Common myeloid progenitor, CD34-positive (primary cell): ENCODE measurements at regions not wholly inside any gene's neighbourhood (a gene's known extent, or its start where the extent isn't known, plus 50 kb on each side); places are given as distances from the start of the nearest gene placed in this dataset.

Experiments
- CTCF ChIA-PET: fragments of 350-600 bp; sonication (Branson Sonifier 250); formaldehyde crosslinking; loops from one replicate; lab custom pipeline; 2021; ENCODE audit warnings: antibody characterized with exemption; lab: Charles Lee
- POLR2A ChIA-PET: fragments of 350-600 bp; sonication (Branson Sonifier 250); formaldehyde crosslinking; loops from one replicate; lab custom pipeline; 2021; ENCODE audit warnings: antibody characterized with exemption; lab: Charles Lee
- DNase-seq, 3 donors: peaks; one replicate each; pipeline versions ENCODE4 v3.0.0 to v3.0.0-alpha.2; 2013
- H3K27ac ChIP-seq, 2 experiments: 1 replicate in 1 of 2; 2 replicates in 1 of 2; pipeline ENCODE4 v1.7.0; 2013; ENCODE audit warnings: inconsistent platforms in 2 of 2, low read length in 2 of 2, mild to moderate bottlenecking in 2 of 2, low read depth in 1 of 2, moderate library complexity in 1 of 2; ENCODE audit not compliant: severe bottlenecking in 2 of 2, insufficient read depth in 1 of 2, poor library complexity in 1 of 2
- H3K27me3 ChIP-seq, 5 experiments: replicated peaks in 2 of 5; 1 replicate in 3 of 5; 2 replicates in 2 of 5; pipeline versions ENCODE4 v1.6.1 to v1.7.0; 2013; ENCODE audit warnings: low read length in 4 of 5, mild to moderate bottlenecking in 2 of 5, moderate library complexity in 2 of 5, inconsistent platforms in 1 of 5; ENCODE audit not compliant: insufficient read depth in 5 of 5, control insufficient read depth in 4 of 5
- H3K36me3 ChIP-seq, 4 experiments: 1 replicate in 2 of 4; 2 replicates in 2 of 4; pipeline versions ENCODE4 v1.6.1 to v1.7.0; 2013; ENCODE audit warnings: low read length in 3 of 4, control low read depth in 1 of 4, mild to moderate bottlenecking in 1 of 4; ENCODE audit not compliant: control insufficient read depth in 4 of 4, insufficient read depth in 4 of 4
- H3K4me1 ChIP-seq, 4 experiments: 1 replicate in 3 of 4; 2 replicates in 1 of 4; pipeline versions ENCODE4 v1.6.1 to v1.7.1; 2013; ENCODE audit warnings: low read length in 3 of 4, mild to moderate bottlenecking in 3 of 4, control low read depth in 1 of 4, inconsistent platforms in 1 of 4, moderate library complexity in 1 of 4; ENCODE audit not compliant: control insufficient read depth in 4 of 4, insufficient read depth in 4 of 4; ENCODE audit errors: control extremely low read depth in 1 of 4
- H3K4me3 ChIP-seq, 7 experiments: 1 replicate in 4 of 7; 2 replicates in 3 of 7; pipeline versions ENCODE4 v1.5.1 to v1.7.0; 2013; ENCODE audit warnings: mild to moderate bottlenecking in 7 of 7, low read length in 6 of 7, moderate library complexity in 6 of 7, inconsistent platforms in 2 of 7, low read depth in 2 of 7, control low read depth in 1 of 7; ENCODE audit not compliant: insufficient read depth in 4 of 7, control insufficient read depth in 1 of 7; ENCODE audit errors: extremely low read depth in 1 of 7
- H3K9me3 ChIP-seq, 5 experiments: 1 replicate in 4 of 5; 2 replicates in 1 of 5; pipeline versions ENCODE4 v1.6.1 to v1.7.1; 2013; ENCODE audit warnings: low read length in 4 of 5, mild to moderate bottlenecking in 2 of 5, inconsistent platforms in 1 of 5, low read depth in 1 of 5, moderate library complexity in 1 of 5; ENCODE audit not compliant: control insufficient read depth in 4 of 5, insufficient read depth in 2 of 5; ENCODE audit errors: control extremely low read depth in 1 of 5
- WGBS: methylation state at CpG from one replicate; pipeline ENCODE4 v1.1.5; 2013; ENCODE audit not compliant: insufficient coverage; 5-methylcytosine and 5-hydroxymethylcytosine counted together

DNA sequence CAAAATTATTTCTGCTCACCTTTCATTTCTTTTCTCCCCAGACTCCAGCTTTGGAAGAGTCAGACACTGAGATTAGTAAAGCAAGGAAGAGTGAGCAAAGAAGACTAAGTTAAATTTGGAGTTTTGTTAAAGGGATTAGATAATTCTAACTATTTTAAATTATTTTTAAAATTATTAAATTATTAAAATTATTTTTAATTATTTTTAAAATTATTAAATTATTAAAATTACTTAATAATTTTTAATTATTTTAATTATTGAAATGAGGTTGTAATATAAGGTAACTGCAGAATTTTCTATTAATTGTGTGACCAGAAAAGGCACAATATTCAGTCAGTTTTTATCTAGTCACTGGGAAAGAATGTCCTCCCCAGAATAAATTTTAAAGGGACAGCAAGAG, 185.0 kb upstream of the EOMES start:
- Histone ChIP-seq H3K27ac (no peak overlapping the region), H3K4me1 (no peaks in the 10 kb centered on the region), H3K36me3 (no peaks in the 10 kb centered on the region), H3K27me3 (no peaks in the 10 kb centered on the region), H3K4me3 (no peak overlapping the region), H3K9me3 (no peaks in the 10 kb centered on the region)
- ChIA-PET CTCF (no interaction called here), POLR2A (no interaction called here)
- no peak for DNase-seq

DNA sequence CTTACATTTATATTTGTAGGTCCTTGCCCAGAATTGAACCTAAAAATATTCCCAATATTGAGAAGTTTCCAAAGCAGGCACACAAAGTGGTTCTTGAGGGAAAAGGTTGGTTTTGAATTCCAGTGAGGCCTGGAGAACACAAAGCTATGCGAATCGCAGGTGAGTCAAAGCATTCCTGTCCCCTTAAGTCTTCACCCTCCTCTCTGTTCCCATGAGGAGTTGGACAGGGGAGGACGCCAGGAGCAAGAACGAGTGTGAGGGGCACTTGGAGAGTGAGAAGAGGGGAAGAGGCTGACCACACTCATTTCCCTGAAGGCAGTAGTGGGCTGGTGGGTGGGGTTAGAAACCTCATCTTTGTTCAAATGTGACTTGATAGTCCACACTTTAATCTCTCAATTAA, 185.8 kb upstream of the EOMES start:
- CTCF ChIA-PET: no interaction called here

DNA sequence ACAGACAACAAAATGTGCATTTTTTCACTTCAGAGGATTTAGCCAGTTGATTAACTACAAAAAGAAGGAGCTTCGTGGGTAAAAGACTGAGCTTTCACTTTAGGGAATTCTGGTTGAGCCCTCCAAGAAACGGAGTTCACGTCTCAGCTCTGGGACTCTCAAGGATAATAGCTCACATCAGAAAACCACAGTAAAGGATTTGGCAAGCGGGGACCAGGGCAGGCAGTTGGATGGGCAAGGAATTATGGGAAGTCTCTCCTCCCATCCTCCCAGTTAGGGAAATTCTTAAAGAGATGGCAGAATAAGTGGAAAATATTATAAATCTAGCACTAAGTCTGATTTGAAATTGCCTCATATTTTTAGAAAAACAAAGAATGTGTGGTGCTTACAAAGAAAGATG, 188.3 kb upstream of the EOMES start:
- CTCF ChIA-PET: no interaction called here
- no peaks in the 10 kb centered on the region for H3K36me3 ChIP-seq
- H3K27me3 ChIP-seq: no peaks in the 10 kb centered on the region
- no peak overlapping the region for H3K27ac ChIP-seq
- H3K4me1 ChIP-seq: no peaks in the 10 kb centered on the region
- POLR2A ChIA-PET: no interaction called here
- DNase-seq: no peak
- no peaks in the 10 kb centered on the region for H3K9me3 ChIP-seq
- 100% methylated on average over 3 of the region's 4 CpGs for WGBS
- H3K4me3 ChIP-seq: no peak overlapping the region

More for the DNA sequence above, 185.8 kb upstream of the EOMES start:
- Histone ChIP-seq H3K9me3 (no peaks in the 10 kb centered on the region), H3K4me1 (no peaks in the 10 kb centered on the region), H3K27ac (no peak overlapping the region), H3K27me3 (no peaks in the 10 kb centered on the region), H3K4me3 (no peak overlapping the region), H3K36me3 (no peaks in the 10 kb centered on the region)
- no peak for DNase-seq
- no CpG with 5 or more reads among the region's 4 CpGs for WGBS
- POLR2A ChIA-PET: no interaction called here

DNA sequence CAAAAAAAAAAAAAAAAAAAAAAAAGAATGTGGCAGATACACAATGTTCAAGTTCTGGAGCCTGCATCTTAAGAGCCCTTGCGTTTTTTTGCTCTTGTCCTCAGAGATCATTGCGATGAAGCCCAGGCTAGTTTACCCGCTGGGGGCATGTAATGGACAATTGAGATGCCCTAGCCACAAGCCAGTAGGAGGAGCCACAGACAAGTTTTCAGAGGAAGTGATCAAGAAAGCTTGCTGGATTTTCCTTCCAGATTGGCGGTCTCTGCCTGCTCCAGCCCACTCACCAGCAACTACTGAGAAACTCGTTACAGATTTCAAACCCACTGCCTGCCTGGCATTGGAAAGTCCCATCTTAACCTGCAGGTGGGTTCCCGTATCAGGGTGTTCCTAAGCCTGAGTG, 192.1 kb upstream of the EOMES start:
- no peaks in the 10 kb centered on the region for H3K9me3 ChIP-seq
- no peaks in the 10 kb centered on the region for H3K27me3 ChIP-seq
- no peak overlapping the region for H3K27ac ChIP-seq
- H3K36me3 ChIP-seq: no peaks in the 10 kb centered on the region
- no peak for DNase-seq
- ChIA-PET CTCF (interaction anchor here (0.7 kb wide), 1 partner anchor 10 kb away, joined by 3 read pairs; no protein-coding TSS in a partner anchor), POLR2A (no interaction called here)
- no peaks in the 10 kb centered on the region for H3K4me1 ChIP-seq
- WGBS: 93% methylated on average over 6 of the region's 6 CpGs
- no peak overlapping the region for H3K4me3 ChIP-seq

DNA sequence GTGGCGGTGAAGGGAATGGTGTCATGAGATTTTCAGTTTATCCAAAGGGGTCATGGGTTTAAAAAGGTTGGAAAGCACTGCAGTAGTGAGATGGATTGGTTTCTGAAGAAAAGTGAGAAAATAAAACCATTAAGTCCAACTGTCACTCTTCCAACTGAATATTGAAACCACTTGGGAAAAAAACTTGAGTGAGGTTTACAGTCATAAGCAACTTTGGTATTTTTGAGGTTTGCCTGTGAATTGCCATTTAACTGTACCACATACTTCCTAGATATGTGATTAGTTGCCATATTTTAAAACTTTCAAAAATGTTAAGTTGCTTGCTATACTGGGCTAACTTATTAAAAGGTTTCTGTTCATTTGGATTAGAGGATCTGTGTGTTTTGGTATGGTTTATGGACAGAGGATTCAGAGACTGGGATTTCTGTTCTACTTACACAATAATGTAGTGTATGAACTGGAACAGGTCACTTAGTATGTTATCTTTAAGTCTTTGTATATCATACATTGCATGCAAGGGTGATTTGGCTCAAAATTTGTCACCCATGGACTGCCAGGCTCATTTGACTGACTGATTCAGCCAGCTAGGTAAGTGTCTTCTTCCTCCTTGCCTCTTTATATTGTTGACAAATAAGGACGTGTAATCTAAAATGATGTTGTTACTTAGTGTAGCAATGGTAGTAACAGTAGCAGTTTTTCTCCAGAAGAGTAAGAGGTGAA, 201.4 kb upstream of the EOMES start:
- ChIA-PET POLR2A (no interaction called here), CTCF (no interaction called here)
- no peak overlapping the region for H3K4me3 ChIP-seq
- peaks cover 0 to 4% (median 0%) of the 10 kb centered on the region in 4 experiments for H3K4me1 ChIP-seq
- no peak for DNase-seq
- no peak overlapping the region for H3K27ac ChIP-seq
- no peaks in the 10 kb centered on the region for H3K36me3 ChIP-seq
- no peaks in the 10 kb centered on the region for H3K9me3 ChIP-seq
- H3K27me3 ChIP-seq: no peaks in the 10 kb centered on the region
- 100% methylated on average over 1 of the region's 2 CpGs for WGBS

DNA sequence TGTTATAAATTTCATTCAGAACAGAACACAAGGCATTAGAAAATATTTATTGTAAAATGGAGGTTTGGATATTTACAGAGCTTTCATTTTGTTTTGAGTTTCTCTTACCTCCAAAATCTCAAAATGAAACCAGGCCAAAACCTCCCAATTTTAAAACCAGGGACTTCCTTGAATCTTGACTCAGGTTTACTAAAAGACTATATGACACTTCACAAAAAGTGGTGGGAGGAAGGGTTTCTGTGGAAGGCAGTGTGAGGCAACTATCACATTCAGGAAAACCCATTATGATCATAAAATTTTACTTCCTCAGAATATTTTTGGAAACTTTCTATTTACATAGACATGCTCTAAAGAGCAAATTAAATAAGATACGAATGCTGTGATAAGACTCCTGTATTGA, 205.8 kb upstream of the EOMES start:
- no peaks in the 10 kb centered on the region for H3K27me3 ChIP-seq
- DNase-seq: no peak
- H3K4me1 ChIP-seq: peaks cover 0 to 4% (median 0%) of the 10 kb centered on the region in 4 experiments
- H3K27ac ChIP-seq: no peak overlapping the region
- POLR2A ChIA-PET: no interaction called here
- CTCF ChIA-PET: no interaction called here
- no peaks in the 10 kb centered on the region for H3K9me3 ChIP-seq
- H3K4me3 ChIP-seq: no peak overlapping the region
- no peaks in the 10 kb centered on the region for H3K36me3 ChIP-seq
- no CpG with 5 or more reads among the region's 1 CpG for WGBS

DNA sequence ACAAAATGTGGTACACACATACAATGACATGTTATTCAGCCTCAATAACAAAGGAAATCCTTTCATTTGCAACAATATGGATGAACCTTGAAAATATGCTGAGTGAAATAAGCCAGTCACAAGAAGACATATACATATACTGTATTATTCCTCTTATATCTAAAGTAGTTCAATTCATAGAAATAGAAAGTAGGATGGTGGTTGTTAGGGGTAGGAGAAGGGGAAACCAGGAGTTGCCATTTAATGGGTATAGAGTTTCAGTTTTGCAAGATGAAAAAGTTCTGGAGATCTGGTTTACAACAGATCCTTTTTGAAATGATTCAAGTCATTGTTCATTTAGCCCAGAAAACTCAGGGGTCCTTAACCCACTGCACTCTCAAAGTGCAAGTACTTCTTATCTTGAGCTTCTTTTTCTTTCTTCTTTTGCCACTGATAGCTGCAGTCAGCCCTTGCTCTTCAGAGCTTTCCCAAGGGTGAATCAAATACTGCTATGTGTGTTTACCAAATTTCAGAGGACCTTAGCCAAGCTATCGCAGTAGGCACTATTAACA, 208.0 kb upstream of the EOMES start:
- H3K9me3 ChIP-seq: no peaks in the 10 kb centered on the region
- H3K27me3 ChIP-seq: no peaks in the 10 kb centered on the region
- ChIA-PET CTCF (no interaction called here), POLR2A (no interaction called here)
- H3K27ac ChIP-seq: no peak overlapping the region
- no peak overlapping the region for H3K4me3 ChIP-seq
- no peaks in the 10 kb centered on the region for H3K36me3 ChIP-seq
- peaks cover 0 to 4% (median 0%) of the 10 kb centered on the region in 4 experiments for H3K4me1 ChIP-seq
- no CpG with 5 or more reads among the region's 1 CpG for WGBS
- no peak for DNase-seq
